Endodermal cell (in vitro differentiated cells): ENCODE measurements at regions not wholly inside any gene's neighbourhood (a gene's known extent, or its start where the extent isn't known, plus 50 kb on each side); places are given as distances from the start of the nearest gene placed in this dataset.

Source experiments
- DNase-seq: peaks from one replicate; pipeline ENCODE4 v3.0.0-alpha.2; 2017
- H3K27ac ChIP-seq: 2 replicates; pipeline ENCODE4 v1.5.1; 2013; ENCODE audit warnings: mild to moderate bottlenecking, low read depth, low read length, moderate library complexity
- H3K27me3 ChIP-seq: 2 replicates; pipeline ENCODE4 v1.6.1; 2013; ENCODE audit warnings: mild to moderate bottlenecking, low read length, moderate library complexity; ENCODE audit not compliant: insufficient read depth, control insufficient read depth, poor library complexity, severe bottlenecking
- H3K36me3 ChIP-seq: 2 replicates; pipeline ENCODE4 v1.7.0; 2013; ENCODE audit warnings: mild to moderate bottlenecking, low read length, moderate library complexity; ENCODE audit not compliant: control insufficient read depth, insufficient read depth
- H3K4me1 ChIP-seq: one replicate; pipeline ENCODE4 v1.7.0; 2013; ENCODE audit warnings: low read length; ENCODE audit not compliant: control insufficient read depth, insufficient read depth
- H3K4me3 ChIP-seq: 2 replicates; pipeline ENCODE4 v1.5.1; 2013; ENCODE audit warnings: mild to moderate bottlenecking, low read length, moderate library complexity
- H3K9ac ChIP-seq: 2 replicates; pipeline ENCODE4 v1.6.1; 2013; ENCODE audit warnings: mild to moderate bottlenecking, low read length, moderate library complexity; ENCODE audit not compliant: poor library complexity, severe bottlenecking; ENCODE audit errors: extremely low read depth
- H3K9me3 ChIP-seq: 2 replicates; pipeline ENCODE4 v1.6.1; 2013; ENCODE audit warnings: mild to moderate bottlenecking, low read length, moderate library complexity; ENCODE audit not compliant: control insufficient read depth
- H3K27ac Mint-ChIP-seq: 2 replicates; pipeline ENCODE4 v1.8.0; 2020; ENCODE audit warnings: mixed read lengths
- H3K27me3 Mint-ChIP-seq: 2 replicates; pipeline ENCODE4 v1.8.0; 2021; ENCODE audit warnings: mild to moderate bottlenecking, mixed read lengths; ENCODE audit not compliant: insufficient read depth
- H3K36me3 Mint-ChIP-seq: 2 replicates; pipeline ENCODE4 v1.8.0; 2020; ENCODE audit warnings: low read depth, mixed read lengths
- H3K4me1 Mint-ChIP-seq: 2 replicates; pipeline ENCODE4 v1.8.0; 2020; ENCODE audit warnings: mixed read lengths
- H3K4me3 Mint-ChIP-seq: 2 replicates; pipeline ENCODE4 v1.8.0; 2020; ENCODE audit warnings: mild to moderate bottlenecking, moderate library complexity, mixed read lengths
- H3K9me3 Mint-ChIP-seq: 2 replicates; pipeline ENCODE4 v1.8.0; 2020; ENCODE audit warnings: mild to moderate bottlenecking, mixed read lengths
- CTCF ChIP-seq: fragments of 200-600 bp; sonication (generic); conservative IDR thresholded peaks from 2 replicates; pipeline ENCODE4 v1.5.0; 2021; ENCODE audit warnings: antibody characterized with exemption, mild to moderate bottlenecking
- WGBS, 2 experiments: methylation state at CpG; one replicate each; pipeline versions ENCODE4 v1.1.5 to v1.1.7; 2013; ENCODE audit warnings: missing lambda C conversion rate in 2 of 2, mixed read lengths in 1 of 2; ENCODE audit not compliant: insufficient coverage in 1 of 2, insufficient read length in 1 of 2; 5-methylcytosine and 5-hydroxymethylcytosine counted together

GRCh38 chr13:50074843-50075242 lies 59.6 kb downstream of the KCNRG start:
- Mint-ChIP-seq H3K27ac (no peak overlapping the region), H3K9me3 (no peaks in the 10 kb centered on the region), H3K4me1 (peaks cover 9% of the 10 kb centered on the region), H3K36me3 (no peaks in the 10 kb centered on the region), H3K4me3 (no peak overlapping the region), H3K27me3 (peaks cover 5% of the 10 kb centered on the region)
- TF ChIP-seq CTCF, result no peak
- Histone ChIP-seq H3K27me3 (no peaks in the 10 kb centered on the region), H3K9me3 (no peaks in the 10 kb centered on the region), H3K36me3 (peaks cover 25% of the 10 kb centered on the region), H3K4me1 (no peaks in the 10 kb centered on the region), H3K9ac (no peak overlapping the region), H3K4me3 (no peak overlapping the region), H3K27ac (no peak overlapping the region)
- DNase-seq, result no peak
- WGBS, 2 experiments, result 92% methylated on average over 1 of the region's 1 CpG; no CpG with 5 or more reads in 1 of the 2 experiments

- no peak overlapping the region for H3K4me3 ChIP-seq
- Mint-ChIP-seq H3K27me3 (peaks cover 5% of the 10 kb centered on the region), H3K4me3 (no peak overlapping the region), H3K36me3 (no peaks in the 10 kb centered on the region), H3K4me1 (peaks cover 9% of the 10 kb centered on the region), H3K9me3 (no peaks in the 10 kb centered on the region), H3K27ac (no peak overlapping the region)
- no peaks in the 10 kb centered on the region for H3K27me3 ChIP-seq
- WGBS, 2 experiments, result 100% methylated on average over 2 of the region's 3 CpGs; no CpG with 5 or more reads in 1 of the 2 experiments
- no peak overlapping the region for H3K9ac ChIP-seq
- H3K36me3 ChIP-seq, result peaks cover 25% of the 10 kb centered on the region
- H3K9me3 ChIP-seq, result no peaks in the 10 kb centered on the region
- no peak overlapping the region for H3K27ac ChIP-seq
- no peak for TF ChIP-seq CTCF
- no peaks in the 10 kb centered on the region for H3K4me1 ChIP-seq
- no peak for DNase-seq
These were observed 60.4 kb downstream of the KCNRG start for GRCh38 chr13:50075619-50076097.

GRCh38 chr13:50077431-50077830 lies 62.2 kb downstream of the KCNRG start:
- Histone ChIP-seq H3K9ac (no peak overlapping the region), H3K4me1 (no peaks in the 10 kb centered on the region), H3K4me3 (no peak overlapping the region), H3K36me3 (peaks cover 16% of the 10 kb centered on the region), H3K9me3 (no peaks in the 10 kb centered on the region), H3K27ac (no peak overlapping the region), H3K27me3 (no peaks in the 10 kb centered on the region)
- Mint-ChIP-seq H3K27ac (no peak overlapping the region), H3K36me3 (no peaks in the 10 kb centered on the region), H3K4me1 (peaks cover 9% of the 10 kb centered on the region), H3K9me3 (no peaks in the 10 kb centered on the region), H3K4me3 (no peak overlapping the region), H3K27me3 (peaks cover 5% of the 10 kb centered on the region)
- WGBS, 2 experiments, result no CpG with 5 or more reads among the region's 1 CpG
- TF ChIP-seq CTCF, result no peak
- DNase-seq, result no peak
